PC-3 (cell line): ENCODE measurements at regions not wholly inside any gene's neighbourhood (a gene's known extent, or its start where the extent isn't known, plus 50 kb on each side); places are given as distances from the start of the nearest gene placed in this dataset.

Experiments
- ATAC-seq: fragments of 200-7000 bp; cut with Tn5 transposase; 2 replicates; pipeline ENCODE4 v1.9.1; 2020; ENCODE audit warnings: mild to moderate bottlenecking, moderate library complexity
- BruUV-seq: library from RNA; stranded (reverse); fragments of 400-500 nt; replicated peaks from 2 replicates; lab custom pipeline; 2021; lab: Mats Ljungman, UMichigan
- CTCF ChIA-PET: fragments of 300-600 bp; sonication (Branson Sonifier 250); formaldehyde crosslinking; loops from one replicate; lab custom pipeline; 2022; ENCODE audit warnings: antibody characterized with exemption; lab: Charles Lee
- POLR2A ChIA-PET: fragments of 300-600 bp; sonication (Branson Sonifier 250); formaldehyde crosslinking; loops from one replicate; lab custom pipeline; 2022; ENCODE audit warnings: antibody characterized with exemption; ENCODE audit not compliant: unreplicated experiment; lab: Charles Lee
- DNase-seq: peaks from one replicate; pipeline ENCODE4 v3.0.0-alpha.2; 2015
- H2AFZ ChIP-seq: fragments of 300-600 bp; sonication (generic); 2 replicates; pipeline ENCODE4 v1.6.0; 2016; ENCODE audit warnings: antibody characterized with exemption, low read length
- H3F3A ChIP-seq: fragments of 300-600 bp; sonication (generic); one replicate; pipeline ENCODE4 v1.6.0; 2017; ENCODE audit warnings: antibody characterized with exemption, low read length, control low read depth, mild to moderate bottlenecking; ENCODE audit not compliant: unreplicated experiment
- H3K27ac ChIP-seq: fragments of 300-600 bp; sonication (generic); 2 replicates; pipeline ENCODE4 v1.5.1; 2016; ENCODE audit warnings: mild to moderate bottlenecking, low read length
- H3K27me3 ChIP-seq: fragments of 300-600 bp; sonication (generic); 2 replicates; pipeline ENCODE4 v1.6.1; 2016; ENCODE audit warnings: low read length, mixed read lengths
- H3K36me3 ChIP-seq: fragments of 300-600 bp; sonication (generic); 2 replicates; pipeline ENCODE4 v1.6.1; 2016; ENCODE audit warnings: low read depth, mixed run types, low read length, mixed read lengths
- H3K4me1 ChIP-seq: fragments of 300-600 bp; sonication (generic); 2 replicates; pipeline ENCODE4 v1.5.1; 2016; ENCODE audit warnings: low read length; ENCODE audit not compliant: insufficient read depth
- H3K4me2 ChIP-seq: fragments of 300-600 bp; sonication (generic); 2 replicates; pipeline ENCODE4 v1.6.0; 2016; ENCODE audit warnings: low read length
- H3K4me3 ChIP-seq: fragments of 300-600 bp; sonication (generic); 2 replicates; pipeline ENCODE4 v1.5.1; 2016; ENCODE audit warnings: mild to moderate bottlenecking, low read length, mixed read lengths
- H3K79me2 ChIP-seq: fragments of 300-600 bp; sonication (generic); 2 replicates; pipeline ENCODE4 v1.6.1; 2017; ENCODE audit warnings: low read length, mixed read lengths
- H3K9ac ChIP-seq: fragments of 300-600 bp; sonication (generic); 2 replicates; pipeline ENCODE4 v1.6.0; 2016; ENCODE audit warnings: mild to moderate bottlenecking, low read length
- H3K9me2 ChIP-seq: fragments of 300-600 bp; sonication (generic); replicated peaks from 2 replicates; pipeline ENCODE4 v1.6.1; 2016; ENCODE audit warnings: mixed run types, low read length, mixed read lengths
- H3K9me3 ChIP-seq: fragments of 300-600 bp; sonication (generic); 2 replicates; pipeline ENCODE4 v1.6.1; 2016; ENCODE audit warnings: low read length, mixed read lengths
- H4K20me1 ChIP-seq: fragments of 300-600 bp; sonication (generic); 2 replicates; pipeline ENCODE4 v1.6.1; 2016; ENCODE audit warnings: low read length, mixed read lengths
- EZH2 ChIP-seq: fragments of 300-600 bp; sonication (generic); IDR thresholded peaks from one replicate; pipeline ENCODE4 v1.6.1; 2017; ENCODE audit warnings: antibody characterized with exemption, mild to moderate bottlenecking, low read length; ENCODE audit not compliant: unreplicated experiment
- EZH2phosphoT487 ChIP-seq: fragments of 300-600 bp; sonication (generic); IDR thresholded peaks from 2 replicates; pipeline ENCODE4 v1.6.1; 2018; ENCODE audit warnings: mild to moderate bottlenecking, antibody characterized with exemption, low read length, borderline replicate concordance
- intact Hi-C: fragments of 100-400 bp; cut with micrococcal nuclease; formaldehyde crosslinking; loops from 2 replicates; pipeline ENCODE4 v1.9.0; 2023
- TF ChIP-seq, protein P1 (sequence below): fragments of 300-600 bp; sonication (generic); conservative IDR thresholded peaks from 2 replicates; pipeline ENCODE4 v1.5.1; 2017; ENCODE audit warnings: antibody characterized with exemption, low read depth, mild to moderate bottlenecking, low read length

DNA sequence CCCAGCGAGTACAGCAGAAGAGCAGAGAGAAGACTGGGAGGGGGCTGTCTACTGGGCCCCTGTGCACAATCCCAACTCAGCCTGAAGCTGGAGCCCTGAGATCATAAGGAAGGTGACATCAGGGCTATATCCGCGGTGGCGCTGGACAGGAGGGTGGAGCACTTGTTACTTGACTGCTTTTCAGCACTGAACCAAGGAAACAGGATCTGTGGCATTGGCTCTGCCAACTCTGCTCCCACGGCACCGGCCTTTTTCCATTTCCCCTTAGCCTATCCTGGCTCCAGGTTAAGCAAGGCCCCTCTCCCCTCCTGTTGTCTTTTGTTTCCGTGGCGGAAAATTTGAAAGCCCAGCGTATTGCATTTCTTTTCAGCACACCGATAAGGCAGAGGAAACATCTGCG, 125.0 kb upstream of the IRX3 start:
- Histone ChIP-seq H3K4me2 (no peak overlapping the region), H3K36me3 (no peaks in the 10 kb centered on the region), H3K27me3 (0 out of 2 replicates have a peak, but pooled peaks cover 5% of the 10 kb centered on the region), H3K27ac (no peak overlapping the region), H2AFZ (no peak overlapping the region), H3K9ac (no peak overlapping the region), H4K20me1 (no peaks in the 10 kb centered on the region), H3K4me1 (no peaks in the 10 kb centered on the region), H3K9me2 (no peaks in the 10 kb centered on the region), H3K9me3 (no peaks in the 10 kb centered on the region), H3F3A (no peaks in the 10 kb centered on the region), H3K79me2 (no peaks in the 10 kb centered on the region), H3K4me3 (no peak overlapping the region)
- BruUV-seq = no TSS peak
- TF ChIP-seq, protein P1, sequence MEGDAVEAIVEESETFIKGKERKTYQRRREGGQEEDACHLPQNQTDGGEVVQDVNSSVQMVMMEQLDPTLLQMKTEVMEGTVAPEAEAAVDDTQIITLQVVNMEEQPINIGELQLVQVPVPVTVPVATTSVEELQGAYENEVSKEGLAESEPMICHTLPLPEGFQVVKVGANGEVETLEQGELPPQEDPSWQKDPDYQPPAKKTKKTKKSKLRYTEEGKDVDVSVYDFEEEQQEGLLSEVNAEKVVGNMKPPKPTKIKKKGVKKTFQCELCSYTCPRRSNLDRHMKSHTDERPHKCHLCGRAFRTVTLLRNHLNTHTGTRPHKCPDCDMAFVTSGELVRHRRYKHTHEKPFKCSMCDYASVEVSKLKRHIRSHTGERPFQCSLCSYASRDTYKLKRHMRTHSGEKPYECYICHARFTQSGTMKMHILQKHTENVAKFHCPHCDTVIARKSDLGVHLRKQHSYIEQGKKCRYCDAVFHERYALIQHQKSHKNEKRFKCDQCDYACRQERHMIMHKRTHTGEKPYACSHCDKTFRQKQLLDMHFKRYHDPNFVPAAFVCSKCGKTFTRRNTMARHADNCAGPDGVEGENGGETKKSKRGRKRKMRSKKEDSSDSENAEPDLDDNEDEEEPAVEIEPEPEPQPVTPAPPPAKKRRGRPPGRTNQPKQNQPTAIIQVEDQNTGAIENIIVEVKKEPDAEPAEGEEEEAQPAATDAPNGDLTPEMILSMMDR = no peak
- TF ChIP-seq EZH2 = no peak
- no peak for TF ChIP-seq EZH2phosphoT487
- ChIA-PET POLR2A (no interaction called here), CTCF (no interaction called here)
- intact Hi-C loops = no loop called here
- no peak for DNase-seq
- no peak for ATAC-seq

DNA sequence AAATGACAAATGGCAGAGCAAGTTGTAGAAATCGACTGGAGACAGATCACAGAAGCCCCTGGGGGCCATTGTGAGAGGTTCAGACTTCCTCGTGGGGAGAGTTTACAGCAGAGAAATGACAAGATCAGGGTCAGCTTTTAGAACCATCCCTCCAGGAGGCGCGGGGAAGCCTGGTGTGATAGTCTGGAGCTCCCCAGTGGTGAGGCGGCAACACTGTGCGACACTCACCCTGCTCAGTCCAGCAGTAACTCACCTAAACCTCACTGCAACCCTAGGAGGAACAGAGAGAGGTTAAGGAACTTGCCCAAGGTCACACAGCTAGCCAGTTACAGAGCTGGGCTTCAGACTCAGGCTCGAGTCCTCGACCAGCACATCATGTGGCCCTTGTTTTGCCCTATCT, 123.4 kb upstream of the IRX3 start:
- Histone ChIP-seq H3K27me3 (0 out of 2 replicates have a peak, but pooled peaks cover 5% of the 10 kb centered on the region), H3K27ac (no peak overlapping the region), H2AFZ (no peak overlapping the region), H3K36me3 (no peaks in the 10 kb centered on the region), H3K4me1 (no peaks in the 10 kb centered on the region), H3K4me2 (no peak overlapping the region), H4K20me1 (no peaks in the 10 kb centered on the region), H3K79me2 (no peaks in the 10 kb centered on the region), H3K4me3 (no peak overlapping the region), H3F3A (no peaks in the 10 kb centered on the region), H3K9me3 (no peaks in the 10 kb centered on the region), H3K9ac (no peak overlapping the region), H3K9me2 (no peaks in the 10 kb centered on the region)
- CTCF ChIA-PET = no interaction called here
- TF ChIP-seq EZH2phosphoT487 = no peak
- DNase-seq (no peak), ATAC-seq (no peak)
- POLR2A ChIA-PET = no interaction called here
- intact Hi-C loops = no loop called here
- BruUV-seq = no TSS peak

DNA sequence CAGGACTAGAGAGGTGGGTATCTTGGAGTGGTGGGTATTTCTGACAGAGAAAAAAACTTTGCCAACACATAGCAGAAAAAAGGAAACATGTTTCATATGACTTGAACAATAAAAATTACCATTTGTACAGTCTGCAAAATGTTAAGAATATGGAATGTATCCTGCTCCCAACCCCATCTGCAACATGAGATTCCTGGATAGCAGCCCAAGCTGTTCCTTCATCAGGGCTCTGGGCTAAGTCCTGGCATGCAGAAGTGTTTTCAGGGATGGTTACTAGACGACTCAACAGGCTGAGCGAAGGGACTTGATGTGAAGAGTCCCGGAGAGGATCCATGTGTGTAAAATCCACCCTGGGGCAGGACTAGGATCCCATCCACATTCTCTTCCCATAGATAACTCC, 121.0 kb upstream of the IRX3 start:
- no peak overlapping the region for H3K4me3 ChIP-seq
- no peaks in the 10 kb centered on the region for H3K4me1 ChIP-seq
- ATAC-seq = no peak
- no peak overlapping the region for H3K27ac ChIP-seq
- H2AFZ ChIP-seq = no peak overlapping the region
- POLR2A ChIA-PET = no interaction called here
- 0 out of 2 replicates have a peak, but pooled peaks cover 5% of the 10 kb centered on the region for H3K27me3 ChIP-seq
- no peak for TF ChIP-seq EZH2
- TF ChIP-seq, protein P1 = no peak
- TF ChIP-seq EZH2phosphoT487 = no peak
- no peaks in the 10 kb centered on the region for H3K79me2 ChIP-seq
- DNase-seq = no peak
- H3K9ac ChIP-seq = no peak overlapping the region
- H3F3A ChIP-seq = no peaks in the 10 kb centered on the region
- no peaks in the 10 kb centered on the region for H4K20me1 ChIP-seq
- no TSS peak for BruUV-seq
- H3K36me3 ChIP-seq = no peaks in the 10 kb centered on the region
- H3K9me3 ChIP-seq = no peaks in the 10 kb centered on the region
- H3K4me2 ChIP-seq = no peak overlapping the region
- no peaks in the 10 kb centered on the region for H3K9me2 ChIP-seq
- intact Hi-C loops = no loop called here
- CTCF ChIA-PET = no interaction called here
